HEK293T (cell line): ENCODE measurements at regions not wholly inside any gene's neighbourhood (a gene's known extent, or its start where the extent isn't known, plus 50 kb on each side); places are given as distances from the start of the nearest gene placed in this dataset.

Experiments used
- CTCF ChIA-PET: fragments of 350-600 bp; formaldehyde crosslinking; extraction: SDS; loops from one replicate; lab custom pipeline; 2021; ENCODE audit warnings: antibody characterized with exemption, inconsistent platforms; lab: Yijun Ruan, JAX
- POLR2A ChIA-PET: fragments of 350-600 bp; formaldehyde crosslinking; extraction: SDS; loops from one replicate; lab custom pipeline; 2020; ENCODE audit warnings: antibody characterized with exemption, inconsistent platforms; lab: Yijun Ruan, JAX
- DNase-seq: peaks from one replicate; pipeline ENCODE4 v3.0.0; 2012; ENCODE audit warnings: mixed read lengths; ENCODE audit errors: extremely low spot score
- ARNT ChIP-seq: fragments of 450-650 bp; IDR thresholded peaks from 2 replicates; pipeline ENCODE4 v1.6.1; 2017; ENCODE audit warnings: mild to moderate bottlenecking
- BHLHE40 ChIP-seq: fragments of 450-650 bp; IDR thresholded peaks from 2 replicates; pipeline ENCODE4 v1.6.1; 2016; ENCODE audit warnings: mild to moderate bottlenecking, moderate library complexity, borderline replicate concordance
- CTBP1 ChIP-seq: fragments of 450-650 bp; IDR thresholded peaks from 2 replicates; pipeline ENCODE4 v1.6.1; 2016; ENCODE audit warnings: borderline replicate concordance
- ELF4 ChIP-seq: fragments of 450-650 bp; IDR thresholded peaks from 2 replicates; pipeline ENCODE4 v1.6.1; 2017; ENCODE audit warnings: antibody characterized with exemption
- FOXA1 ChIP-seq: fragments of 450-650 bp; IDR thresholded peaks from 2 replicates; pipeline ENCODE4 v1.6.1; 2016; ENCODE audit warnings: mild to moderate bottlenecking
- FOXK2 ChIP-seq: fragments of 450-650 bp; IDR thresholded peaks from 2 replicates; pipeline ENCODE4 v1.6.1; 2016; ENCODE audit warnings: mild to moderate bottlenecking
- FOXM1 ChIP-seq: fragments of 450-650 bp; IDR thresholded peaks from 2 replicates; pipeline ENCODE4 v1.6.1; 2017; ENCODE audit warnings: mild to moderate bottlenecking, borderline replicate concordance
- HDGF ChIP-seq: fragments of 450-650 bp; IDR thresholded peaks from 2 replicates; pipeline ENCODE4 v1.6.1; 2017; ENCODE audit warnings: antibody characterized with exemption, borderline replicate concordance
- L3MBTL2 ChIP-seq: fragments of 450-650 bp; conservative IDR thresholded peaks from 2 replicates; pipeline ENCODE4 v1.6.1; 2016; ENCODE audit warnings: mild to moderate bottlenecking
- LEF1 ChIP-seq: fragments of 450-650 bp; IDR thresholded peaks from 2 replicates; pipeline ENCODE4 v1.6.1; 2017; ENCODE audit warnings: mild to moderate bottlenecking, borderline replicate concordance
- NFRKB ChIP-seq: fragments of 450-650 bp; IDR thresholded peaks from 2 replicates; pipeline ENCODE4 v1.6.1; 2016; ENCODE audit warnings: mild to moderate bottlenecking, moderate library complexity
- SP1 ChIP-seq: fragments of 450-650 bp; IDR thresholded peaks from 2 replicates; pipeline ENCODE4 v1.6.1; 2017
- SUZ12 ChIP-seq: fragments of 450-650 bp; IDR thresholded peaks from 2 replicates; pipeline ENCODE4 v1.6.1; 2016; ENCODE audit warnings: mild to moderate bottlenecking
- TARDBP ChIP-seq: fragments of 450-650 bp; IDR thresholded peaks from 2 replicates; pipeline ENCODE4 v1.6.1; 2016
- ZNF384 ChIP-seq: fragments of 450-650 bp; IDR thresholded peaks from 2 replicates; pipeline ENCODE4 v1.6.1; 2016
- TF ChIP-seq, protein P1 (sequence below): fragments of 450-650 bp; IDR thresholded peaks from 2 replicates; pipeline ENCODE4 v1.6.1; 2016

DNA sequence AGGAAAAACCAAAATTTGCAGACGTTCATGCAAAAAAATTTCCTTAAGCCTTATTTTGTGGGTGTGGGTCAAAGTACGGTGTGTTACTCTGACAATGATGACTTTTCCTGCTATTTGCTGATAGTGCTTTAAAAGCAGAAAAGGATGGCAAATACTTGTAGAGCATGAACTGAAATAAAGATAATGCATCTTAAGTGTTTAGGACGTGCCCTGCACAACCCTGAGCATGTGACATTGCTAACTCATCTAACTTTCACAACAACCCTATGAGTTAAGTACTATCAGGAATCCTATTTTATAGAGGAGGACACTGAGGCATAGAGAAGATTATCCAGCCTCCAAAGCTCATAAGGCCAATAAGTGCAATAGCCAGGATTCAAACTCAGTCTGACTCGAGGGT lies 143.3 kb downstream of the RNF152 start:
- DNase-seq, result no peak
- ChIA-PET CTCF (no interaction called here), POLR2A (no interaction called here)
- TF ChIP-seq HDGF (no peak), LEF1 (no peak), SP1 (no peak), BHLHE40 (no peak), TARDBP (no peak), ZNF384 (no peak), CTBP1 (no peak), ARNT (no peak), FOXM1 (no peak), SUZ12 (no peak), FOXA1 (no peak)

DNA sequence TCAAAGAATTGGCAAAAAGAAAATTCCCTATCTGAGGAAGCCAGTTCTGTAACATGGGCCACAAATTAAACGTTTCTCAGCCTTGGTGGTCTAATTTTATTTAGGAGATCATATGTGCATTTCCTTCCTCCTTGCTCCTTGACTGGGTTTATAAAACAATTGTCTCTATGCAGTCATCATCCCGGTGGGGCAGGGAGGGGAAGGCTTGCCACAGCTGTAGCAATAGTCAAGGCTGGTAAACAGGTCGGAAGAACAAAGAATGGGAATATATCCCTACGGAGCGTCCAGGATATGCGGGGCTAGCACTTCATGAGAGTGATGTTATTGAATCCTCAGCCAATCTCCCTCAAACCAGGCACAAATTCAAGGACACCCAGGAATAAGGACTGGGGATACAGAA lies 143.8 kb downstream of the RNF152 start:
- TF ChIP-seq ZNF384, result no peak
- no peak for TF ChIP-seq BHLHE40
- no peak for TF ChIP-seq TARDBP
- TF ChIP-seq HDGF, result no peak
- TF ChIP-seq, protein P1, sequence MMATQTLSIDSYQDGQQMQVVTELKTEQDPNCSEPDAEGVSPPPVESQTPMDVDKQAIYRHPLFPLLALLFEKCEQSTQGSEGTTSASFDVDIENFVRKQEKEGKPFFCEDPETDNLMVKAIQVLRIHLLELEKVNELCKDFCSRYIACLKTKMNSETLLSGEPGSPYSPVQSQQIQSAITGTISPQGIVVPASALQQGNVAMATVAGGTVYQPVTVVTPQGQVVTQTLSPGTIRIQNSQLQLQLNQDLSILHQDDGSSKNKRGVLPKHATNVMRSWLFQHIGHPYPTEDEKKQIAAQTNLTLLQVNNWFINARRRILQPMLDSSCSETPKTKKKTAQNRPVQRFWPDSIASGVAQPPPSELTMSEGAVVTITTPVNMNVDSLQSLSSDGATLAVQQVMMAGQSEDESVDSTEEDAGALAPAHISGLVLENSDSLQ, result no peak
- TF ChIP-seq SUZ12, result no peak
- no peak for TF ChIP-seq NFRKB
- TF ChIP-seq CTBP1, result no peak
- TF ChIP-seq L3MBTL2, result no peak
- no peak for TF ChIP-seq FOXA1
- no peak for TF ChIP-seq LEF1
- no peak for TF ChIP-seq ARNT
- TF ChIP-seq FOXK2, result no peak
- no peak for TF ChIP-seq SP1
- no peak for TF ChIP-seq FOXM1
- TF ChIP-seq ELF4, result no peak
- DNase-seq, result no peak
- ChIA-PET POLR2A (no interaction called here), CTCF (no interaction called here)

DNA sequence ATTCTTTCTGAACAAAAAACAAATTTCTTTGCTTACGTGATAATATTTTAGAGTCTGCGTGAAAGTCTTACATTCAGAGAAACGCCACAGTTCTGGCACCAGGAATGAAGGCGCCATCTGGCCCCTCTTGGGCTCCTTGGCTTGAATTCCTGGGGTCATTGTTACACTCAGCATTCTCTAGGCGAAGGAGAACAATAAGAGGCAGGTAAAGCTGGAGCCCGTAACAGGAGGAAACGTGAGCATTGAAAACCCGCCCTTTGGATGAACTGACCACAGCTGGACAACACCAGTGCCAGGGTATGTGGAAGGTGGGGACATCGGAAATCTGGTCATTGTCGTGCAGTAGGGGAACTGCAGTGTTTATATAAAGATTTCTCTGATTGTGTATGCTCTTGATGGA lies 144.8 kb downstream of the RNF152 start:
- ChIA-PET CTCF (no interaction called here), POLR2A (no interaction called here)
- no peak for DNase-seq
- TF ChIP-seq, protein P1, result no peak
- no peak for TF ChIP-seq ELF4
- TF ChIP-seq SP1, result no peak
- no peak for TF ChIP-seq TARDBP
- TF ChIP-seq FOXK2, result no peak
- TF ChIP-seq HDGF, result no peak
- TF ChIP-seq ARNT, result no peak
- TF ChIP-seq FOXA1, result no peak
- no peak for TF ChIP-seq CTBP1
- no peak for TF ChIP-seq FOXM1

DNA sequence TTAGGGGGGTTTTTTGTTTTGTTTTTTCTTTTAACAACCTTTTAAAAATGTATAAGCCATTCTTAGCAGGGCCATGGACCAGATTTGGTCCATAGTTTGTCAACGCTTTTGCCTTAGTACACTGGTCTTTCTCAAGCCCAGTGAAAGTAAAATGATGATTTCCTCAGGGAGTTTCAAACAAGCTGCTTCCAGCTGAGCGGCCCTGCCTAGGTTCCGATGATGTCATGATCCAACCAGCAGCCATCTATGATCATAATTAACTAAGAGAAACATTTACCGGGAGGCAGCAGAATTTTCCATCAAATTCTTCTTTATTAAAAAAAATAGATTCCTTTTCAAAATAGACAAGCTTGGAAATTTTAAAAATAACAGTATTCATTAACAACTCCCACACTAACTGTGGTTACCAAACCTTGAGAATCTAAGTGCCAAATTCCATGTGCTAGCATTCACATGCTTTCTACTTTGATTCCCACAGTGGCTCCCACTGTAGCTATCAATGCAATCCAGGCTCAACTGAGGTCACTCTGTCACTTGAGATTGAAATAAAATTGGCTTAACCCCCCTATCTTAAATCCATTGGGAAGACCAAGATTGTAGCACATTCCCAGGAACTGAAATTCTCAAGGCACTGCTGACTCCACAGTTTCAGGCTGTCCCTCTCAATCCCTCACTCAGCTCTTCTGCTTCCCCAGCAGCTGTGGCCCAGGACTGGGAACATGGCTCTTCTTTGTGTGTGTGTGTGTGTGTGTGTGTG lies 148.9 kb downstream of the RNF152 start:
- ChIA-PET CTCF (no interaction called here), POLR2A (no interaction called here)
- no peak for DNase-seq
- TF ChIP-seq FOXK2 (no peak), ELF4 (no peak), BHLHE40 (no peak), SP1 (no peak), CTBP1 (no peak), FOXA1 (no peak)

DNA sequence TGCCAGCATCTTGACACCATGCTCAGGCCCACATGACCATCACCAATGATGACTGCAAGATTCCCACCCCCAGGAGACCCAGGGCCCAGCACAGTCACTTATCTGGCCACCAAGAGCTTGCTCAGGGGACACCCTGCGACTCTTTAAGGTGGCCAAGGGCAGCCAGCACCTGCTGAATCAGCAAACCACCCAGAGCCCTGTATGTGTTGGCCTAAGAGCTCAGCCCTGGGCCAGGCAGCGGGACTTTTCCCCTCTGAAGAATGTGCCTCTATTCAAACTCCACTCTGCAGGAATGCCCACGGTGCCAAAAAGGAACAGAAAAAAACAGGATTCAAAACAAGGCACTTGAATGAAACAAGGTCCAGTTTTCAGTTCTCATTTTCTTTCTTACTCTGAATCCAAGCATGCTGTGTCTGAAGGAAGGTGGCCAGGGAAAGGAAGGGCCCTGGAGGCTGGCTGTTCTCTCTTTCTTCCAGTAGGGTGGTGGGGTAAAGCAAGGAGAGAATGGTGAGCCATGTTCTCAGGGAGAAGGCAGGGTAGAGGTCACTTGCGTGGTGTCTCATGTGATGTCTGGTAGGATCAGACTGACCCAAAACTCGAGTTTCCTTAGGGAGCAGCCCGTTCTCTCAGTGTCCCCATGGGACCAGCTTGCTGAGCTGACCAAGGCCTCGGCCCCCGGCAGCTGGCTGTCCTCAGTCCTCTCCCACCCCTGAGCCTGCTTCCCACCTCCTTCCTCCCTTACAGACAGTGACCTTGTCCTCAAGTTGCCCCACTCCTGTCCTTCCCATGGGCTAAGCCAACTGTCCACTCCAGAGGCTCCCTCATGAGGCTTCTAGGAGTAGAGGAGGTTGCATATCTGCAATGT lies 150.0 kb downstream of the RNF152 start:
- TF ChIP-seq HDGF, result no peak
- POLR2A ChIA-PET, result no interaction called here
- DNase-seq, result no peak
- CTCF ChIA-PET, result no interaction called here

DNA sequence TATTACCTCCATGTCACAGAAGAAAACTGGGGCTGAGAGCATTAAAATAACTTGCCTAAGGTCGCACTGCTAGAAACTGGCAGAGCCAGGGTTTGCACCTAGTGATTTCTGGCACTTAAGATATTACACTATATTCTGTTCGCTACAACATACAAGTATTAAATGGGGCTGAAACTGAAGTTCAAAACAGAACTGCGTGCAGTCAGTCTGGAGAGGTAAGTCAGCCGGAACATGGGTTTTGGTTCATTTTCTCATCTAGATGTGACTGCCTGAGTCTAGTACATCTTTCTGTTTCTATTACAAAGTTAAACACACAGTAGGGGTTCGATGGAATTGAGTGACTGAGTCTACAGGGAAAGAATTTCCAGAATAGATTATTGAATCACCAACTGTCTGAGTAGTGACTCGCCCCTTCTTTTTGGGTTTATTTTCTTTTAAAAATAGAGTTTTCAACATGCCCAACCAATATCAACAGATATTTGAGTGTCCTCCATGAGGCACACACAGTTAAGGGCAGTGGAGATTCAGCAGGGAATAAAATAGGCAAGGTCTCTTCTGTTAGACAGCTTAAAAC lies 150.8 kb downstream of the RNF152 start:
- ChIA-PET CTCF (no interaction called here), POLR2A (no interaction called here)
- TF ChIP-seq FOXM1 (no peak), CTBP1 (no peak), LEF1 (no peak), SP1 (no peak), BHLHE40 (no peak), NFRKB (no peak), TARDBP (no peak), FOXK2 (no peak), ARNT (no peak), ELF4 (no peak), HDGF (no peak), SUZ12 (no peak), ZNF384 (no peak), L3MBTL2 (no peak), FOXA1 (no peak)
- TF ChIP-seq, protein P1, result no peak
- no peak for DNase-seq
